ENCODE measurements at regions not wholly inside any gene's neighbourhood (a gene's known extent, or its start where the extent isn't known, plus 50 kb on each side); places are given as distances from the start of the nearest gene placed in this dataset.

GRCh38 chr1:191984856-191985255 is 173.4 kb upstream of the RGS18 start:
- TF ChIP-seq CTCF (IDR thresholded peaks at IDR 0.05) (no peak), ZFX (IDR thresholded peaks at IDR 0.05; ENCODE audit: borderline replicate concordance) (no peak)

All from 22Rv1 (cell line).